Neuronal stem cell (in vitro differentiated cells): ENCODE measurements at regions not wholly inside any gene's neighbourhood (a gene's known extent, or its start where the extent isn't known, plus 50 kb on each side); places are given as distances from the start of the nearest gene placed in this dataset.
A peak's percentile ranks its signal among the peaks of the same experiment; 100 is the strongest.

ENCODE experiments used
- DNase-seq: peaks from one replicate; pipeline ENCODE4 v3.0.0-alpha.2; 2013; ENCODE audit warnings: low spot score
- H2AFZ ChIP-seq: one replicate; pipeline ENCODE4 v1.6.1; 2013; ENCODE audit warnings: mild to moderate bottlenecking, low read length, inconsistent platforms
- H2AK5ac ChIP-seq: 2 replicates; pipeline ENCODE4 v1.6.1; 2013; ENCODE audit warnings: low read depth, mild to moderate bottlenecking, inconsistent platforms, low read length, moderate library complexity, mixed read lengths
- H2BK120ac ChIP-seq: 2 replicates; pipeline ENCODE4 v1.6.1; 2013; ENCODE audit warnings: low read depth, mild to moderate bottlenecking, inconsistent platforms, low read length, moderate library complexity, mixed read lengths
- H2BK12ac ChIP-seq: one replicate; pipeline ENCODE4 v1.6.1; 2013; ENCODE audit warnings: low read length, inconsistent platforms
- H2BK15ac ChIP-seq: 2 replicates; pipeline ENCODE4 v1.6.1; 2013; ENCODE audit warnings: mild to moderate bottlenecking, low read length, inconsistent platforms, mixed read lengths
- H2BK5ac ChIP-seq: one replicate; pipeline ENCODE4 v1.6.1; 2013; ENCODE audit warnings: inconsistent platforms, mild to moderate bottlenecking, low read length, moderate library complexity
- H3K14ac ChIP-seq: one replicate; pipeline ENCODE4 v1.6.1; 2013; ENCODE audit warnings: low read length, inconsistent platforms
- H3K18ac ChIP-seq: 2 replicates; pipeline ENCODE4 v1.6.1; 2013; ENCODE audit warnings: low read length, inconsistent platforms
- H3K23ac ChIP-seq: 2 replicates; pipeline ENCODE4 v1.6.1; 2013; ENCODE audit warnings: low read depth, mild to moderate bottlenecking, mixed read lengths, low read length, inconsistent platforms; ENCODE audit not compliant: poor library complexity
- H3K27ac ChIP-seq: replicated peaks from 3 replicates; pipeline ENCODE4 v1.5.1; 2013; ENCODE audit warnings: low read length, inconsistent platforms
- H3K27me3 ChIP-seq, 3 experiments: 2 replicates each; pipeline ENCODE4 v1.6.1; 2013; ENCODE audit warnings: low read length in 3 of 3, mild to moderate bottlenecking in 2 of 3, inconsistent platforms in 1 of 3, low read depth in 1 of 3, mixed read lengths in 1 of 3, moderate library complexity in 1 of 3; ENCODE audit not compliant: control insufficient read depth in 3 of 3, insufficient read depth in 3 of 3
- H3K36me3 ChIP-seq, 2 donors: replicated peaks in 1 of 2; 2 replicates each; pipeline ENCODE4 v1.6.1; 2013; ENCODE audit warnings: low read length in 2 of 2; ENCODE audit not compliant: control insufficient read depth in 2 of 2, insufficient read depth in 2 of 2
- H3K4ac ChIP-seq: 2 replicates; pipeline ENCODE4 v1.6.1; 2013; ENCODE audit warnings: inconsistent platforms, mild to moderate bottlenecking, low read length, moderate library complexity
- H3K4me1 ChIP-seq, 2 donors: 1 replicate in 1 of 2; 2 replicates in 1 of 2; pipeline ENCODE4 v1.6.1; 2013; ENCODE audit warnings: low read length in 2 of 2, low read depth in 1 of 2; ENCODE audit not compliant: control insufficient read depth in 2 of 2, insufficient read depth in 1 of 2
- H3K4me2 ChIP-seq: one replicate; pipeline ENCODE4 v1.6.1; 2013; ENCODE audit warnings: mild to moderate bottlenecking, low read length, inconsistent platforms; ENCODE audit not compliant: insufficient read depth, poor library complexity, severe bottlenecking
- H3K4me3 ChIP-seq, 2 donors: 2 replicates each; pipeline ENCODE4 v1.5.1; 2013; ENCODE audit warnings: low read length in 2 of 2, mild to moderate bottlenecking in 2 of 2, inconsistent platforms in 1 of 2, moderate library complexity in 1 of 2
- H3K79me1 ChIP-seq: one replicate; pipeline ENCODE4 v1.6.1; 2013; ENCODE audit warnings: low read depth, mild to moderate bottlenecking, inconsistent platforms, low read length, moderate library complexity
- H3K9ac ChIP-seq: one replicate; pipeline ENCODE4 v1.6.1; 2013; ENCODE audit warnings: mild to moderate bottlenecking, low read depth, low read length, inconsistent platforms; ENCODE audit not compliant: poor library complexity
- H3K9me3 ChIP-seq, 2 donors: replicated peaks in 1 of 2; 2 replicates each; pipeline versions ENCODE3 to v1.6.1; 2013; ENCODE audit warnings: low read length in 2 of 2, mild to moderate bottlenecking in 2 of 2, inconsistent platforms in 1 of 2, low read depth in 1 of 2, mixed read lengths in 1 of 2, moderate library complexity in 1 of 2; ENCODE audit not compliant: control insufficient read depth in 2 of 2, insufficient read depth in 1 of 2
- H4K8ac ChIP-seq: one replicate; pipeline ENCODE4 v1.6.1; 2013; ENCODE audit warnings: low read depth, mild to moderate bottlenecking, inconsistent platforms, low read length, moderate library complexity
- H4K91ac ChIP-seq: one replicate; pipeline ENCODE4 v1.6.1; 2013; ENCODE audit warnings: low read length, low read depth, mild to moderate bottlenecking, inconsistent platforms; ENCODE audit not compliant: poor library complexity
- WGBS, 2 donors: extraction: QIAGEN DNeasy Blood & Tissue Kit; methylation state at CpG; one replicate each; pipeline ENCODE4 v1.1.7; 2013; ENCODE audit warnings: missing lambda C conversion rate in 2 of 2, mixed read lengths in 1 of 2; ENCODE audit not compliant: insufficient read length in 2 of 2, insufficient replicate concordance in 1 of 2; ENCODE audit errors: extremely low coverage in 2 of 2; 5-methylcytosine and 5-hydroxymethylcytosine counted together

DNA sequence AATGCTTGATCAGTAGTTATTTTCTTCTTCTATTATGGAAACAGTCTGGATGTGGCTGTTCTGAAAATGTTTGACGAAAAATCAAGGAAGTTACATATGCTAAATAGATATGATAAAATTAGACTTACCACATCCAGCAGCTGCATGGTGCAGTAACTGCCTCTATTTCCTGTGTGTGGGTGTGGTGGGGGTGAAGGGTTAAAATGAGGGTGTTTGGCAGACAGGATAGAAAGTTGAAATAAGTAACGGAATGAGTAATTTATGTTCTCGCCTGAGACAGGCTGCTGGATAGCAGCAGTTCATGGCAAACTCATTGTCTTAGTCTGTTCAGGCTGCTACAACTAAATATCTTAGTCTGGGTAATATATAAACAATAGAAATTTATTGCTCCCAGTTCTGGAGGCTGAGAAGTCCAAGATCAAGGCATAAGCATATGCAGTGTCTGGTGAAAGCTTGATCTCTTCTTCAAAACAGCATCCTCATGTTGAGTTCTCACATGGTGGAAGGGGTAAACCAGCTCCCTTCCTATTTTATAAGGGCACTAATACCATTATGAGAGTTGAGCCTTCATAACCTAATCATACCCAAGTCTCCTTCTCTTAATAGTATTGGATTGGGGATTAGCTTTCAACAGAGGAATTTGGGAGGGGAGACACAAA is 1248.9 kb downstream of the SLITRK5 start:
- no peaks in the 10 kb centered on the region for H3K36me3 ChIP-seq

DNA sequence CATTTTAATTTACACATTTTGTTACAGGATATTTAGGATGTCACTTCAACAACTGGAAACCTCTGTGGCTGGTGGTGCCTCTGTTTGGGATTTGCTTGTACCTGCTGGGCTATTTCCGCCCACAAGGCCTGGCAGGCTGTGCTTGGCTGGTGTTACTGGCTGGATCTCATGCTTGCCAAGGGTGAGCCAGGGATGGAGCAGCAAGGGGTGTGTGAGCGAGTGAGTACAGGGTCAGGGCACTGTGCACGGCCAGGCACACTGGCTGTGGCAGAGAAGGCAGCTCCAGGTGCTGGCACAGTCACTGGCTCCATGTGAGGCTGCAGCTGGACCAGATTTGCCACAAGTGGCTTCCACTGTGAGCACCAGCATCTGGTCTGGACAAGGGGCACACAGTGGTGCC is 1254.8 kb downstream of the SLITRK5 start:
- Histone ChIP-seq H4K8ac (peak overlapping the region; percentile 43), H3K23ac (no peak overlapping the region), H3K4me3 (no peak overlapping the region), H2BK120ac (no peak overlapping the region), H3K27ac (no peak overlapping the region), H3K4me1 (no peaks in the 10 kb centered on the region), H3K9me3 (no peaks in the 10 kb centered on the region), H3K18ac (peak overlapping the region; percentile 71), H2BK15ac (no peak overlapping the region), H4K91ac (peak overlapping the region; percentile 30), H3K79me1 (no peaks in the 10 kb centered on the region), H3K27me3 (no peaks in the 10 kb centered on the region), H3K4me2 (no peak overlapping the region), H2AK5ac (peak overlapping the region; percentile 63), H3K36me3 (no peaks in the 10 kb centered on the region), H2AFZ (peak overlapping the region; percentile 40), H3K14ac (peak overlapping the region; percentile 56), H2BK12ac (peak overlapping the region; percentile 22), H2BK5ac (peak overlapping the region; percentile 66), H3K4ac (peak overlapping the region; percentile 53), H3K9ac (no peak overlapping the region)
- no peak for DNase-seq
- WGBS, 2 donors, result no CpG with 5 or more reads among the region's 3 CpGs

More for the DNA sequence above, 1248.9 kb downstream of the SLITRK5 start:
- Histone ChIP-seq H3K23ac (no peak overlapping the region), H3K4ac (no peak overlapping the region), H3K27ac (no peak overlapping the region), H2BK12ac (no peak overlapping the region), H3K4me3 (no peak overlapping the region), H2BK15ac (no peak overlapping the region), H2AK5ac (no peak overlapping the region), H4K91ac (no peak overlapping the region), H2BK120ac (no peak overlapping the region), H2AFZ (no peak overlapping the region), H3K79me1 (no peaks in the 10 kb centered on the region), H3K4me2 (no peak overlapping the region), H3K9ac (no peak overlapping the region), H3K18ac (no peak overlapping the region), H3K4me1 (no peaks in the 10 kb centered on the region), H3K27me3 (no peaks in the 10 kb centered on the region), H3K14ac (no peak overlapping the region), H2BK5ac (no peak overlapping the region), H3K9me3 (no peaks in the 10 kb centered on the region), H4K8ac (no peak overlapping the region)
- no CpG with 5 or more reads among the region's 3 CpGs for WGBS, 2 donors
- no peak for DNase-seq

DNA sequence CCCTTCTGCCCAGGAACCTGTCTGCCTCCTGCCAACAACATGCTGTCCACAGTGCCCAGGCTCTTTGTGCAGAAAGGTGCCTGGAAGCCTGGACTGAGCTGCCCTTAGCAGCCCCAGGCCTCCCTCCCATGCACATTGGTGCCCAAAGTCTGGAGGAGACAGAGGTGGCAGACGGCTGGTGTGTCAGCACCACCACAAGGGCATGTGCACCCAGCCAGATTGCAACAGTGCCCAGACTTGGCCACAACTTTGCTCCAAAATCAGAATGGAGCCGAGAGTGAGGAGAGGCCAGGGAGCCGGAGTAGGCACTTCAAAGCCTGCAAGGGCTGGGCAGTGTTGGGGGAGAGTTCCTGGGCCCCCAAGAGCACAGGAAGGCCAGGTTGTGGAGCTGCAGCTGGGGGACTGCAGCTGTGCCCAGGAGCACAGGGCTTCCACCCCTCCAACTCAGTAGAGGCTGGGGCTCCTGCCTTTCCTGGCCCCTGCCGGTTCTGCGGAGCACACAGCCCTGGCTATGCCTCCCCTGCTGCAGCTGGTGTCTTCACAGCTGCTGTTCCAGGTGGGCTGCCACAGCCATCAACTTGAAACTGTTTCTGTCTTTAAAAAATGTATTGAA is 1255.8 kb downstream of the SLITRK5 start:
- Histone ChIP-seq H3K27me3 (no peaks in the 10 kb centered on the region), H3K23ac (no peak overlapping the region), H2BK12ac (no peak overlapping the region), H2AFZ (peak overlapping the region; percentile 52), H3K4me3 (no peak overlapping the region), H2BK120ac (no peak overlapping the region), H3K4me1 (no peaks in the 10 kb centered on the region), H3K4ac (no peak overlapping the region), H3K9me3 (no peaks in the 10 kb centered on the region), H2BK5ac (no peak overlapping the region), H3K4me2 (no peak overlapping the region), H3K36me3 (no peaks in the 10 kb centered on the region), H4K8ac (peak overlapping the region; percentile 43), H3K9ac (no peak overlapping the region), H3K79me1 (no peaks in the 10 kb centered on the region), H4K91ac (no peak overlapping the region), H3K18ac (peak overlapping the region; percentile 1), H3K14ac (peak overlapping the region; percentile 21), H2AK5ac (no peak overlapping the region), H3K27ac (no peak overlapping the region), H2BK15ac (no peak overlapping the region)
- DNase-seq, result no peak
- no CpG with 5 or more reads among the region's 5 CpGs for WGBS, 2 donors

DNA sequence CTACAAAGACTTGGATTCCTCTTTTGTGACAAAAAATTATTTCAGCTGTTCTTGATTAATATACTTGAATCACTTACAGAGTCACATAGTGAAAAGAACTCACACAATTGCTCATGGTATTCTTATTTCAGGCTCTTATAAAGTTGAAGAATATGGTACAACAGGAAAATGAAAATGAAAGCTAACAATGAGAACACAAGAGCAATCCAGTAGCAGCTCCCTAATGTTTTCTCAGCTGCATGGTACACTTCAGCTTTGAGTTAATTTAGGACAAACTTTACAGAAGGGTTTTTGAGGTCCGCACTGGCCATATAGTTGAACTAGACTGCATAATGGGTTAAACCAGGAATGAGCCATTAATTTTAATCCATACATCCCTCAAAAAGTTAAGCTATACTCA is 1261.8 kb downstream of the SLITRK5 start:
- H3K4ac ChIP-seq, result no peak overlapping the region
- no peak overlapping the region for H4K91ac ChIP-seq
- H3K36me3 ChIP-seq, result no peaks in the 10 kb centered on the region
- H3K4me3 ChIP-seq, result no peak overlapping the region
- H3K4me1 ChIP-seq, result no peaks in the 10 kb centered on the region
- no peak overlapping the region for H2BK12ac ChIP-seq
- DNase-seq, result no peak
- no peak overlapping the region for H2BK5ac ChIP-seq
- no peaks in the 10 kb centered on the region for H3K9me3 ChIP-seq
- no peak overlapping the region for H3K9ac ChIP-seq
- no peak overlapping the region for H4K8ac ChIP-seq
- no peak overlapping the region for H3K4me2 ChIP-seq
- no peaks in the 10 kb centered on the region for H3K27me3 ChIP-seq
- no peak overlapping the region for H3K27ac ChIP-seq
- H3K23ac ChIP-seq, result no peak overlapping the region
- no peak overlapping the region for H3K14ac ChIP-seq
- H3K18ac ChIP-seq, result no peak overlapping the region
- no peaks in the 10 kb centered on the region for H3K79me1 ChIP-seq
- H2BK120ac ChIP-seq, result no peak overlapping the region
- no CpG with 5 or more reads among the region's 1 CpG for WGBS, 2 donors
- H2AK5ac ChIP-seq, result no peak overlapping the region
- H2AFZ ChIP-seq, result peak overlapping the region; percentile 38
- H2BK15ac ChIP-seq, result no peak overlapping the region
